ENCODE measurements at regions not wholly inside any gene's neighbourhood (a gene's known extent, or its start where the extent isn't known, plus 50 kb on each side); places are given as distances from the start of the nearest gene placed in this dataset.

GRCh38 chr2:101528501-101528900 is 53.6 kb upstream of the RFX8 start:
- no peak for TF ChIP-seq EZH2phosphoT487 (IDR thresholded peaks at IDR 0.05; ENCODE audit: low read depth, severe bottlenecking, unreplicated experiment)
- TF ChIP-seq EZH2 (IDR thresholded peaks at IDR 0.05; ENCODE audit: borderline replicate concordance): no peak
